Coronary artery (tissue), 2 donors: ENCODE measurements at regions not wholly inside any gene's neighbourhood (a gene's known extent, or its start where the extent isn't known, plus 50 kb on each side); places are given as distances from the start of the nearest gene placed in this dataset.
"Not testable (repeated sequence)": the region's sequence is repeated elsewhere in the genome, so short reads cannot be mapped to it uniquely, and the experiment has no call there.

Experiments used
- DNase-seq: peaks from one replicate; pipeline ENCODE4 v3.0.0-alpha.2; 2017; ENCODE audit warnings: low spot score
- H3K27ac ChIP-seq, 2 donors: fragments of 200-600 bp; sonication (generic); one replicate each; pipeline ENCODE4 v1.5.1; 2016 to 2019
- H3K4me3 ChIP-seq: fragments of 200-600 bp; sonication (generic); 2 replicates; pipeline ENCODE4 v1.5.1; 2016; ENCODE audit warnings: mild to moderate bottlenecking, moderate library complexity
- TF ChIP-seq, protein P1 (sequence below): fragments of 200-600 bp; sonication (generic); IDR thresholded peaks from one replicate; pipeline ENCODE4 v1.5.1; 2019; ENCODE audit warnings: antibody characterized with exemption

DNA sequence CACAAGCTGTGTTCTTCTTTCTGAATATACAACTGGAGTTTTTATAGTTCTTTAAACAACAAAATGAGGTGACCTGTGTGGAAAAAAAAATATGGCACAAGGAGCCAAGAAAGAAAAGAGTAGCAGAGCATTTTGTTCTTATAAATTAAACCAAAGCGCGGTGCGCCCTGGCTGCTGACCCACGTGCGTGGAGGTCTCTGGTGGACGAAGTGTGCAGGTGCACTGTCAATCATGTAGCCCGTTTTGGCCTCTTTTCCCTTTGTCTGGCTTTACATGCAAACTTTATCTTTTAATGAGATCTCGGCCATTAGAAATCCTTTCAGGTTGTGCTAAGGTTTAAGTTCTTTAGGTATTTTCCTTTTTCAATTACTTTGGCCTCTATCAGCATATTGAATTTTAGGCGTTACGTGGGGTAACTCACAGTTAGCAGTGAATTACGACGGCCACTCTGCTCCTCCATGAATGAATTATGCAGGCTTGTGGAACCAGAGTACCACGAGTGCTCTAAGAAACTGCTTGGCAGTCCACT, 443.9 kb upstream of the SLC10A2 start:
- no peak overlapping the region for H3K4me3 ChIP-seq
- no peak overlapping the region for H3K27ac ChIP-seq
- TF ChIP-seq, protein P1, sequence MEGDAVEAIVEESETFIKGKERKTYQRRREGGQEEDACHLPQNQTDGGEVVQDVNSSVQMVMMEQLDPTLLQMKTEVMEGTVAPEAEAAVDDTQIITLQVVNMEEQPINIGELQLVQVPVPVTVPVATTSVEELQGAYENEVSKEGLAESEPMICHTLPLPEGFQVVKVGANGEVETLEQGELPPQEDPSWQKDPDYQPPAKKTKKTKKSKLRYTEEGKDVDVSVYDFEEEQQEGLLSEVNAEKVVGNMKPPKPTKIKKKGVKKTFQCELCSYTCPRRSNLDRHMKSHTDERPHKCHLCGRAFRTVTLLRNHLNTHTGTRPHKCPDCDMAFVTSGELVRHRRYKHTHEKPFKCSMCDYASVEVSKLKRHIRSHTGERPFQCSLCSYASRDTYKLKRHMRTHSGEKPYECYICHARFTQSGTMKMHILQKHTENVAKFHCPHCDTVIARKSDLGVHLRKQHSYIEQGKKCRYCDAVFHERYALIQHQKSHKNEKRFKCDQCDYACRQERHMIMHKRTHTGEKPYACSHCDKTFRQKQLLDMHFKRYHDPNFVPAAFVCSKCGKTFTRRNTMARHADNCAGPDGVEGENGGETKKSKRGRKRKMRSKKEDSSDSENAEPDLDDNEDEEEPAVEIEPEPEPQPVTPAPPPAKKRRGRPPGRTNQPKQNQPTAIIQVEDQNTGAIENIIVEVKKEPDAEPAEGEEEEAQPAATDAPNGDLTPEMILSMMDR: no peak
- DNase-seq: no peak

DNA sequence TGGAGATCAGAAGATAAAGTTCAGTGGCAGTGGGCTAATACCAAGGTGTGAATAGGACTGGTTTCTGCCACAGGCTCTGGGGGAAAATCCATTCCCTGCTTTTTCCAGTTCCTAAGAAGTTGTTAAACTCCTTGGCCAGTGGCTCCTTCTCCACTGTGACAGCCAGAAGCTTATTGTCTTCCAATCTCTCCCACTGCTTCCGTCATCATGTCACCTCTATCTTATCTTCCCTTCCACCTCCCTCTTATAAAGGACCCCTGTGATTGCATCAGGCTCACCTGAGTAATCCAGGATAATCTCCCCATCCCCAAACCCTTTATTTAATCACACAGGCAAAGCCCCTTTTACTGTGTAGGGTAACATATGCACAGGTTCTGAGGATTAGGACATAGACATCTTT, 431.2 kb upstream of the SLC10A2 start:
- TF ChIP-seq, protein P1: no peak
- Histone ChIP-seq H3K4me3 (no peak overlapping the region), H3K27ac (no peak overlapping the region)
- DNase-seq: no peak

- no peak for DNase-seq
- no peak overlapping the region for H3K27ac ChIP-seq
- H3K4me3 ChIP-seq: no peak overlapping the region
- TF ChIP-seq, protein P1: no peak
These were observed 421.6 kb upstream of the SLC10A2 start for GRCh38 chr13:103487841-103488240.

- TF ChIP-seq, protein P1: no peak
- H3K27ac ChIP-seq: no peak overlapping the region
These were observed 406.9 kb upstream of the SLC10A2 start for GRCh38 chr13:103473081-103473480.

DNA sequence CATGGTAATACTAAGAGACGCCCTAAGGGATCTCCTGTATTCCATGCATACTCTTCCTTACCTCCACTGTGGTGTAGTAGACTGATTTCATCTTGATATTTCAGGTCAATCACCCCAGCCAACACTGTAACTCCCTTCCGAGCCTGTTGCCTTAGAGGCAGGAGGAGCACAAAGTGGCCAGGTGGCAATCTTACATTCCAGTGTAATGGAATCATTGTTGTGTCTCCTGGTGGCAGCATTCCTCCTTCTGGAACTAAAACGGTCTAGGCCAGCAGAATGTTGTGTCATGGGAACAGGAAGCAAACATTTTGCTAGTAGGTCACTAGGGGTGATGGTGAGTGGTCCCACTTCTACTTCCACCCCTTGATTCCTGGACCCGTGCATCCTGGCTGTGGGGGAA, 405.7 kb upstream of the SLC10A2 start:
- TF ChIP-seq, protein P1: no peak
- Histone ChIP-seq H3K27ac (no peak overlapping the region), H3K4me3 (no peak overlapping the region)
- DNase-seq: no peak

More at GRCh38 chr13:103473081-103473480, 406.9 kb upstream of the SLC10A2 start:
- DNase-seq: no peak
- H3K4me3 ChIP-seq: no peak overlapping the region

DNA sequence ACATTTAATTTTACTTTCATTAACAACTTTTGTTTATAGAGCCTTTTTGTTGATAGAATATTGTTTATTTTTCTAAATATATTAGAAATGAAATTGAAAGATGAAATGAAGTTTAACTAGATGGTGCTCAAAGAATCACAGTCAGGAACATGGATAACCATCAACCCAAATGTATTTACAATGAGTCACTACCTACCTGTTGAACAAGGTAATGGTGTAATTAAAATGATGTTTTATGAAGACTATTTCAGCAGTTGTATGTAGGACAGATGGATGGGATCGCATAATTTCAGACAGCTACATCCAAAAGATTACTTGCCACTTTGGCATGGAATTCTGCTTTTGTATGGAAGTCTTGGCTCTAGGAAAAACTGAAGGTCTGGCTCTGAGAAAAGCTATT, 403.6 kb upstream of the SLC10A2 start:
- Histone ChIP-seq H3K4me3 (no peak overlapping the region), H3K27ac (no peak overlapping the region)
- TF ChIP-seq, protein P1: no peak
- no peak for DNase-seq

DNA sequence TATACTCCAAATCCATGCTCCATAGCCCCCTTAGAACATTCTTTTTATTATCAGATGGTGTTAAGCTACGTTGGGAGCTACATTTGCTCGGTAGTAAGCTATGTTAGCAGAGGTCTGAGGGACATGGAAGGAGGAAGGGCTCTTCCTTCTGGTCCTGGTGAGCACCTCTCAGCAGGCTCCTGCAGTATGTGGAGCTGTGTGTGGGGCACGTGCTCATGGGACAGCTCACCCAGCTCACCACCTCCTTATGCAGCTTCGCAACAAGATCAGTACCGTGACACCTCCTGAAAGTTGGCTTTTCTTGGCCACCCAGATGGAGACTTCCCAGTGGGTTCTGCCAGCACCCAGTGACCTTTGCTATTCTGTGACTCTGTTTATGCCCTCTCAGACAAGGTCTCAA, 400.5 kb upstream of the SLC10A2 start:
- TF ChIP-seq, protein P1: no peak
- no peak overlapping the region for H3K4me3 ChIP-seq
- H3K27ac ChIP-seq: no peak overlapping the region
- no peak for DNase-seq

DNA sequence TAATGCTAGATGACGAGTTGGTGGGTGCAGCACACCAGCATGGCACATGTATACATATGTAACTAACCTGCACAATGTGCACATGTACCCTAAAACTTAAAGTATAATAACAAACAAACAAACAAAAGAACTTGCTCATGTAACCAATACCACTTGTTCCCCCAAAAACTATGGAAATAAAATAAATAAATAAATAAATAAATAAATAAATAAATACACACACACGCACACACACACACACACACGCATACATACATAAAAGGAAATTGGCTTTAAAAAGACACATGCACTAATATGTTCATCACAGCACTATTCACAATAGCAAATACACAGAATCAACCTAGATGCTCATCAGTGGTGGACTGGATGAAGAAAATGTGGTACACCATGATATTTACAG, 394.0 kb upstream of the SLC10A2 start:
- not testable (repeated sequence) for H3K27ac ChIP-seq, DNase-seq, H3K4me3 ChIP-seq

DNA sequence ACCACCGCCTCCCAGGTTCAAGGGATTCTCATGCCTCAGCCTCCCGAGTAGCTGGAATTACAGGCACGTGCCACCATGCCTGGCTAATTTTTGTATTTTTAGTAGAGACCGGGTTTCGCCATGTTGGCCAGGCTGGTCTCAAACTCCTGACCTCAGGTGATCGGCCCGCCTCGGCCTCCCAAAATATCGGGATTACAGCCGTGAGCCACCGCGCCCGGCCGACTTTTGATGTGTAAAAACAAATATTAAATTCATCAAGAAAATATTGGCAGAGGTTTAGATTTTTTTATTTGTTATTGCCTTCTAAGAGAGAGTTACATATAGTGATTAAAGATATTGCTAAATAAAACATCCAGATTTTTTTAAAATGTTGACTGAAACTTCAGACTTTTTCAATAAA, 390.8 kb upstream of the SLC10A2 start:
- H3K27ac ChIP-seq, DNase-seq, H3K4me3 ChIP-seq: not testable (repeated sequence)
